Thoracic aorta (tissue), 2 donors: ENCODE measurements at regions not wholly inside any gene's neighbourhood (a gene's known extent, or its start where the extent isn't known, plus 50 kb on each side); places are given as distances from the start of the nearest gene placed in this dataset.

ENCODE experiments used
- ATAC-seq: fragments of 150-250 bp; one replicate; pipeline ENCODE4 v1.8.0; 2017; ENCODE audit warnings: low read depth; ENCODE audit not compliant: insufficient number of reproducible peaks, low FRiP score
- DNase-seq: peaks from one replicate; pipeline ENCODE4 v3.0.0-alpha.2; 2020; ENCODE audit warnings: low spot score
- H3K27ac ChIP-seq, 2 donors: fragments of 200-600 bp; sonication (generic); 1 replicate in 1 of 2; 2 replicates in 1 of 2; pipeline ENCODE4 v1.5.1; 2016; ENCODE audit warnings: mild to moderate bottlenecking in 2 of 2, moderate library complexity in 2 of 2
- H3K27me3 ChIP-seq: fragments of 200-600 bp; sonication (generic); replicated peaks from 2 replicates; pipeline ENCODE4 v1.6.0; 2016; ENCODE audit warnings: mild to moderate bottlenecking; ENCODE audit not compliant: insufficient read depth
- H3K36me3 ChIP-seq: fragments of 200-600 bp; sonication (generic); one replicate; pipeline ENCODE4 v1.5.1; 2016
- H3K4me1 ChIP-seq, 2 donors: fragments of 200-600 bp; sonication (generic); 1 replicate in 1 of 2; 2 replicates in 1 of 2; pipeline versions ENCODE4 v1.5.1 to v1.6.0; 2016; ENCODE audit warnings: low read depth in 2 of 2, mild to moderate bottlenecking in 1 of 2; ENCODE audit not compliant: control insufficient read depth in 1 of 2
- H3K4me3 ChIP-seq: fragments of 200-600 bp; sonication (generic); 2 replicates; pipeline ENCODE4 v1.5.1; 2016; ENCODE audit warnings: mild to moderate bottlenecking
- H3K9me3 ChIP-seq: fragments of 200-600 bp; sonication (generic); 2 replicates; pipeline ENCODE4 v1.5.1; 2016
- TF ChIP-seq, protein P1 (sequence below): fragments of 200-600 bp; sonication (generic); IDR thresholded peaks from one replicate; pipeline ENCODE4 v1.5.1; 2019; ENCODE audit warnings: antibody characterized with exemption

DNA sequence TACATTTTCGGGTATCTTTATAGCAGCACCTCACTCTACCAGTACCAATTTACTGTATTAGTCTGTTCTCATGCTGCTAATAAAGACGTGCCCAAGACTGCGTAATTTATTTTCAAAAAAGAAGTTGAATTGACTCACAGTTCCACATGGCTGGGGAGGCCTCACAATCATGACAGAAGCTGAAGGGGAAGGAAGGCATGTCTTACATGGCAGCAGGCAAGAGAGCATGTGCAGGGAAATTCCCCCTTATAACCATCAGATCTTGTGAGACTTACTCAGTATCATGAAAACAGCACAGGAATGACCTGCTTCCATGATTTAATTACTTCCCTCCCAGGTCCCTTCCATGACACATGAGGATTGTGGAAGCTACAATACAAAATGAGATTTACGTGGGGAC is 602.6 kb upstream of the DAB2 start:
- TF ChIP-seq, protein P1, sequence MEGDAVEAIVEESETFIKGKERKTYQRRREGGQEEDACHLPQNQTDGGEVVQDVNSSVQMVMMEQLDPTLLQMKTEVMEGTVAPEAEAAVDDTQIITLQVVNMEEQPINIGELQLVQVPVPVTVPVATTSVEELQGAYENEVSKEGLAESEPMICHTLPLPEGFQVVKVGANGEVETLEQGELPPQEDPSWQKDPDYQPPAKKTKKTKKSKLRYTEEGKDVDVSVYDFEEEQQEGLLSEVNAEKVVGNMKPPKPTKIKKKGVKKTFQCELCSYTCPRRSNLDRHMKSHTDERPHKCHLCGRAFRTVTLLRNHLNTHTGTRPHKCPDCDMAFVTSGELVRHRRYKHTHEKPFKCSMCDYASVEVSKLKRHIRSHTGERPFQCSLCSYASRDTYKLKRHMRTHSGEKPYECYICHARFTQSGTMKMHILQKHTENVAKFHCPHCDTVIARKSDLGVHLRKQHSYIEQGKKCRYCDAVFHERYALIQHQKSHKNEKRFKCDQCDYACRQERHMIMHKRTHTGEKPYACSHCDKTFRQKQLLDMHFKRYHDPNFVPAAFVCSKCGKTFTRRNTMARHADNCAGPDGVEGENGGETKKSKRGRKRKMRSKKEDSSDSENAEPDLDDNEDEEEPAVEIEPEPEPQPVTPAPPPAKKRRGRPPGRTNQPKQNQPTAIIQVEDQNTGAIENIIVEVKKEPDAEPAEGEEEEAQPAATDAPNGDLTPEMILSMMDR = no peak
- Histone ChIP-seq H3K4me1 (no peaks in the 10 kb centered on the region), H3K36me3 (no peaks in the 10 kb centered on the region)

DNA sequence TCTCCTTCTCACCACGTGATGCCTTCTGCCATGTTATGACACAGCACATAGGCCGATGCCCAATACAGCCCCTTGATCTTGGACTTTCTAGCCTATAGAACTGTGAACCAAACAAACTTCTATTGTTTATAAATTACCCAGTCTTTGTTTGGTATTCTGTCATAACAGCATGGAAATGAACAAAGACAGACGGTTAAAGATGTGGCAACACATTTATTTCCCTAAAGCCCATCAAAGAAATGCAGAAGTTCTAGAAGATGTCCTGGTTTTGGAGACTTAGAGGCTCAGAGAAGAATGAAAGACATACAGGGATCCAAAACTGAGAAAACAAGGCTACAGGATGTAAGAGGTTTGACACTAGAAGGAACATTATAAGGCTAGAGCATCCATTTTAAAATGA is 600.8 kb upstream of the DAB2 start:
- H3K4me3 ChIP-seq = no peak overlapping the region
- no peak for DNase-seq
- no peaks in the 10 kb centered on the region for H3K27me3 ChIP-seq
- ATAC-seq = no peak
- H3K4me1 ChIP-seq = no peaks in the 10 kb centered on the region
- no peaks in the 10 kb centered on the region for H3K36me3 ChIP-seq
- H3K9me3 ChIP-seq = no peaks in the 10 kb centered on the region
- TF ChIP-seq, protein P1 = no peak
- H3K27ac ChIP-seq = no peak overlapping the region

More for the DNA sequence above, 602.6 kb upstream of the DAB2 start:
- Histone ChIP-seq H3K4me3 (no peak overlapping the region), H3K27me3 (no peaks in the 10 kb centered on the region), H3K9me3 (no peaks in the 10 kb centered on the region), H3K27ac (no peak overlapping the region)
- DNase-seq (no peak), ATAC-seq (no peak)

DNA sequence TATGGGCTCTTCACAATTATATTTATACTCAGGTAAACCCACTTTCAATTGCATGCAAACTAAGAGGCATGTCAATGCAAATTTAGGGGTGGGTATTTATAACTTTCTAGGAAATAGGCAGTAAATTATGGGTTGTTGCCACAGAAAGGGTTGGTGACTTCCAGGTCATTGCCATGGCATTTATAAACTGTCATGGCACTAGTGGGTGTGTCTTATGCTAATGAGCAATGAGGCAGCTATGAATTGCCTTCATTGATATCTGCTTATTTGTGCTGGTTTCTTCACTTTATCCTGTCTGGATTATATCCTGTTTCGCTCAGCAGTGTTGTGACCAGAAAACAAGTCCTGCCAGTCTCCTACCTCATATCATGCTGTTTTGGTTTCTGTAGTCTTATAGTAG is 597.3 kb upstream of the DAB2 start:
- Histone ChIP-seq H3K36me3 (no peaks in the 10 kb centered on the region), H3K27me3 (no peaks in the 10 kb centered on the region), H3K27ac (no peak overlapping the region), H3K4me1 (no peaks in the 10 kb centered on the region), H3K9me3 (no peaks in the 10 kb centered on the region), H3K4me3 (no peak overlapping the region)
- TF ChIP-seq, protein P1 = no peak
- DNase-seq (no peak), ATAC-seq (no peak)

DNA sequence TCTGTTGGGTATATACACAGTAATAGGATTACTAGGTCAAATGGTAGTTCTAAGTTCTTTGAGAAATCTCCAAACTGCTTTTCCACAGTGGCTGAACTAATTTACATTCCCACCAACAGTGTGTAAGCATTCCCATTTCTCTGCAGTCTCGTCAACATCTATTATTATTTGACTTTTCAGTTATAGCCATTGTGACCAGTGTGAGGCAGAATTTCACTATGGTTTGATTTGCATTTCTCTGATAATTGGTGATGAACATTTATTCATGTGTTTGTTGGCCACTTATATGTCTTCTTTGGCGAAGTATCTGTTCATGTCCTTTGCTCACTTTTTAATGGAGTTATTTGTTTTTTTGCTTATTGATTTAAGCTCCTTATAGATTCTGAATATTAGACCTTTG is 596.2 kb upstream of the DAB2 start:
- no peaks in the 10 kb centered on the region for H3K4me1 ChIP-seq
- H3K9me3 ChIP-seq = no peaks in the 10 kb centered on the region
- no peak for DNase-seq
- H3K4me3 ChIP-seq = no peak overlapping the region
- no peak overlapping the region for H3K27ac ChIP-seq
- no peaks in the 10 kb centered on the region for H3K27me3 ChIP-seq
- TF ChIP-seq, protein P1 = no peak
- no peaks in the 10 kb centered on the region for H3K36me3 ChIP-seq
- ATAC-seq = no peak

DNA sequence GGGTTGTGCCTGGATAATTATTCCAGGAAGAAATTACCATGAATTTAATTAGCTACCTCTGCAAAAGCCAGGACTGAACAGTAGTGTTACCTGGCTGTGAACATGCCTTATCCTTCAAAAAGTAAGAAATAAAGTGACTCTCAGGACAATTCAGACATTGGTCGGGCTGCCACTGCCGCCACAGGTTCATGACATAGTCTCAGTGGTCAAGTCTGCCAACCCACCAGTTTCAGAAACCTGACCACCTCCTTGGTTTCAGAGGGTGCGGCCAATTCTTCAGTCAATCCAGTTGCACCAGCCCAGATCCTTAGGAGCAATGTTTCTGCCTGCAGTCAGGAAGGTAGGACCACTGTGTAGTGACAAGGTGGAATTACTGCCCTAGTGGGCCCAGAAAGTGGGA is 593.1 kb upstream of the DAB2 start:
- no peak for DNase-seq
- H3K9me3 ChIP-seq = no peaks in the 10 kb centered on the region
- ATAC-seq = no peak
- no peaks in the 10 kb centered on the region for H3K36me3 ChIP-seq
- no peak overlapping the region for H3K4me3 ChIP-seq
- no peak overlapping the region for H3K27ac ChIP-seq
- TF ChIP-seq, protein P1 = no peak
- no peaks in the 10 kb centered on the region for H3K4me1 ChIP-seq
- no peaks in the 10 kb centered on the region for H3K27me3 ChIP-seq
